Astrocyte (in vitro differentiated cells and primary cell): ENCODE measurements at regions not wholly inside any gene's neighbourhood (a gene's known extent, or its start where the extent isn't known, plus 50 kb on each side); places are given as distances from the start of the nearest gene placed in this dataset.
"Not testable (repeated sequence)": the region's sequence is repeated elsewhere in the genome, so short reads cannot be mapped to it uniquely, and the experiment has no call there.

Experiments used
- DNase-seq: peaks from one replicate; pipeline ENCODE4 v3.0.0-alpha.2; 2010; ENCODE audit warnings: low read depth
- FAIRE-seq: peaks from 2 replicates; lab custom pipeline; 2011; peaks lifted over from hg19 to GRCh38; lab: Jason Lieb, UNC
- H2AFZ ChIP-seq: 2 replicates; pipeline ENCODE4 v1.6.0; 2012; ENCODE audit warnings: low read depth, low read length, inconsistent platforms
- H3K27ac ChIP-seq: 2 replicates; pipeline ENCODE4 v1.5.1; 2011; ENCODE audit warnings: low read depth, low read length, inconsistent platforms
- H3K27me3 ChIP-seq: 2 replicates; pipeline ENCODE4 v1.6.0; 2011; ENCODE audit warnings: low read length, inconsistent platforms; ENCODE audit not compliant: insufficient read depth
- H3K36me3 ChIP-seq: 2 replicates; pipeline ENCODE4 v1.5.1; 2011; ENCODE audit warnings: low read length, inconsistent platforms; ENCODE audit not compliant: insufficient read depth
- H3K4me1 ChIP-seq: 2 replicates; pipeline ENCODE4 v1.5.1; 2011; ENCODE audit warnings: low read length, inconsistent platforms; ENCODE audit not compliant: insufficient read depth
- H3K4me2 ChIP-seq: 2 replicates; pipeline ENCODE4 v1.6.0; 2012; ENCODE audit warnings: low read length, inconsistent platforms
- H3K4me3 ChIP-seq: 2 replicates; pipeline ENCODE4 v1.5.1; 2011; ENCODE audit warnings: low read depth, mild to moderate bottlenecking, low read length, inconsistent platforms; ENCODE audit not compliant: insufficient read depth
- H3K79me2 ChIP-seq: 2 replicates; pipeline ENCODE4 v1.6.0; 2012; ENCODE audit warnings: mild to moderate bottlenecking, low read length, inconsistent platforms; ENCODE audit not compliant: insufficient read depth
- H3K9ac ChIP-seq: 2 replicates; pipeline ENCODE4 v1.6.0; 2012; ENCODE audit warnings: mild to moderate bottlenecking, low read length, inconsistent platforms
- H3K9me3 ChIP-seq: 2 replicates; pipeline ENCODE4 v1.5.1; 2012; ENCODE audit warnings: low read depth, mild to moderate bottlenecking, low read length, inconsistent platforms; ENCODE audit not compliant: insufficient read depth
- H4K20me1 ChIP-seq: 2 replicates; pipeline ENCODE4 v1.6.0; 2012; ENCODE audit warnings: low read length, inconsistent platforms; ENCODE audit not compliant: insufficient read depth
- H3K27ac Mint-ChIP-seq: one replicate; pipeline ENCODE4 v1.8.0; 2021; ENCODE audit warnings: mild to moderate bottlenecking, mixed read lengths; ENCODE audit not compliant: unreplicated experiment
- H3K27me3 Mint-ChIP-seq: one replicate; pipeline ENCODE4 v1.8.0; 2021; ENCODE audit warnings: low read depth, mixed read lengths; ENCODE audit not compliant: unreplicated experiment
- H3K36me3 Mint-ChIP-seq: one replicate; pipeline ENCODE4 v1.8.0; 2021; ENCODE audit warnings: low read depth, mixed read lengths; ENCODE audit not compliant: unreplicated experiment
- H3K4me1 Mint-ChIP-seq: one replicate; pipeline ENCODE4 v1.8.0; 2021; ENCODE audit warnings: low read depth, mixed read lengths; ENCODE audit not compliant: unreplicated experiment
- H3K4me3 Mint-ChIP-seq: one replicate; pipeline ENCODE4 v1.8.0; 2021; ENCODE audit warnings: mild to moderate bottlenecking, moderate library complexity, mixed read lengths; ENCODE audit not compliant: unreplicated experiment
- H3K9me3 Mint-ChIP-seq: one replicate; pipeline ENCODE4 v1.8.0; 2021; ENCODE audit warnings: mild to moderate bottlenecking, mixed read lengths; ENCODE audit not compliant: unreplicated experiment

GRCh38 chr1:120503284-120503683, 88.4 kb downstream of the NBPF8 start:
- H3K9me3 ChIP-seq, H3K27me3 ChIP-seq, H3K36me3 ChIP-seq, H2AFZ ChIP-seq, H3K4me3 Mint-ChIP-seq, H3K9me3 Mint-ChIP-seq, H3K27ac ChIP-seq, DNase-seq, H3K4me1 ChIP-seq, H3K27me3 Mint-ChIP-seq, H3K36me3 Mint-ChIP-seq, FAIRE-seq, H3K9ac ChIP-seq, H3K79me2 ChIP-seq, H3K27ac Mint-ChIP-seq, H3K4me3 ChIP-seq, H3K4me2 ChIP-seq, H4K20me1 ChIP-seq, H3K4me1 Mint-ChIP-seq: not testable (repeated sequence)

- H3K4me3 ChIP-seq, H3K4me1 ChIP-seq, H3K36me3 Mint-ChIP-seq, H3K79me2 ChIP-seq, H3K27me3 ChIP-seq, H3K36me3 ChIP-seq, H3K9me3 ChIP-seq, H3K27ac Mint-ChIP-seq, H3K9me3 Mint-ChIP-seq, DNase-seq, H3K4me1 Mint-ChIP-seq, H3K4me3 Mint-ChIP-seq, H4K20me1 ChIP-seq, H3K27ac ChIP-seq, H3K9ac ChIP-seq, FAIRE-seq, H3K4me2 ChIP-seq, H2AFZ ChIP-seq, H3K27me3 Mint-ChIP-seq: not testable (repeated sequence)
Observed at GRCh38 chr1:120506352-120506751, 91.5 kb downstream of the NBPF8 start.

DNA sequence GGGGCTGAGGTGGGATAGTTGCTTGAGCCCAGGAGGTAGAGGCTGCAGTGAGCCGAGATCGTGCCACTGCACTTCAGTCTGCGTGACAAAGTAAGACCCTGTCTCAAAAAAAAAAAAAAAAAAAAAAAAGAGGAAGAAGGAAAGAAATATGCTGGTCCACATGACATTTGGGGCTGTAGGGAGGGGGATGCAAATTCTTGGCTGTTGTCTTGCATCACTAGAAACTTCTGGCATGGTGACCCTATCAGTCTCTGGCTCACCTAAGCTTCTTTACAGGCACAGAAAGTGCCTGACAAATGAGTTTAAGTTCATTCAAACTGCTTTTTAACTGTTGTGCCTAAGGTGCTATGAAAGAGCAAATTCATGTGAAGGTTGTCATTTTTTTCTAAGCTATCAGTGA, 93.5 kb downstream of the NBPF8 start:
- not testable (repeated sequence) for H3K4me3 Mint-ChIP-seq, H4K20me1 ChIP-seq, H3K4me1 Mint-ChIP-seq, H3K27me3 Mint-ChIP-seq, H3K79me2 ChIP-seq, H3K9me3 Mint-ChIP-seq, H3K4me3 ChIP-seq, H3K4me1 ChIP-seq, H3K27ac ChIP-seq, H3K4me2 ChIP-seq, H3K36me3 ChIP-seq, H3K27me3 ChIP-seq, H3K27ac Mint-ChIP-seq, H3K36me3 Mint-ChIP-seq, FAIRE-seq, H3K9me3 ChIP-seq, H3K9ac ChIP-seq, DNase-seq, H2AFZ ChIP-seq

DNA sequence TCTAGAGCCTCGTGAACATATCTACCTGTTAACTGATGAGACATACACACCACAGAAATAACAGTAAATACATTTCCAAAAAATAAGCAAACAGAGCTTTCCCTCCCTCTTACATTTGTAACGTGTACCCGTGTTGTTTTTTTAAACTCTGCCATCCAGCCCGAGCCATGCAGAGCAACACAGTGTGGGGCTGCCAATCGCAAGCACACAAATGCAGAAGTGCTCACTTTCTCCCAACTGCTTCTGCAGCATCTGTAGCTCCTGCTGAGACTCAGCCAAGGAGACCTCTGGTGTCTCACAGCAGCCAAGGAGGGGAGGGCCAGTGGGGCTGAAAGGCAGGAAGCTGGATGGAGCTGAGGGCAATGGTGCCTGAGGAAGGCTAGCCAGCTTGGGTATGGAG, 94.4 kb downstream of the NBPF8 start:
- H3K9ac ChIP-seq, H3K79me2 ChIP-seq, FAIRE-seq, H3K4me2 ChIP-seq, H3K36me3 ChIP-seq, H3K27me3 Mint-ChIP-seq, H3K27me3 ChIP-seq, H2AFZ ChIP-seq, H3K4me3 ChIP-seq, H3K4me1 Mint-ChIP-seq, H3K4me3 Mint-ChIP-seq, H3K36me3 Mint-ChIP-seq, H3K9me3 ChIP-seq, H3K9me3 Mint-ChIP-seq, H3K27ac Mint-ChIP-seq, DNase-seq, H3K27ac ChIP-seq, H4K20me1 ChIP-seq, H3K4me1 ChIP-seq: not testable (repeated sequence)

- not testable (repeated sequence) for H3K27me3 Mint-ChIP-seq, H3K36me3 Mint-ChIP-seq, H3K9ac ChIP-seq, H3K9me3 Mint-ChIP-seq, H3K4me3 Mint-ChIP-seq, H2AFZ ChIP-seq, H3K9me3 ChIP-seq, H3K4me3 ChIP-seq, DNase-seq, H3K4me1 ChIP-seq, H3K36me3 ChIP-seq, H3K4me1 Mint-ChIP-seq, H3K27ac Mint-ChIP-seq, H3K27ac ChIP-seq, H3K79me2 ChIP-seq, H3K27me3 ChIP-seq, H4K20me1 ChIP-seq, FAIRE-seq, H3K4me2 ChIP-seq
Observed at GRCh38 chr1:120513099-120513498, 98.3 kb downstream of the NBPF8 start.

DNA sequence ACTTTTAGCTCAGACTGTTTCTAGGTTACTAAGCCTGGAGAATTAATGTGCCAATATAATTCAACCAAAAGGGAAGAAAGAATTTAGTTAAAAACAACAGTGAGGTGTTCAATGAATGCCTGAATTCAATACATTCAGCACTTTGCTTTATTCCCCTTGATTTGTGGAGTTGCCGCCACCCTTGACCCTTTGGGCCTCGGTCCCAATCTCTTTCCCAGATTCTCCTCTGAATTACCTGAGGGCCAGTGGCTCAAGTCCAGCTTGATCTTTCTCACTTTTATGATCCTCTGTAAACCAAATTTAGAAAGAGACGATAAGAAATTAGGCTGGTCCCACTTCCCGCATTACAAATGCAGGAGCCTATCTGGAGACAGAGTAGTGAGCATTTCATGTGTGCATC, 98.7 kb downstream of the NBPF8 start:
- H3K36me3 ChIP-seq, H3K27ac ChIP-seq, H3K9ac ChIP-seq, H2AFZ ChIP-seq, FAIRE-seq, H3K27me3 Mint-ChIP-seq, H4K20me1 ChIP-seq, H3K4me3 ChIP-seq, H3K4me3 Mint-ChIP-seq, H3K4me1 Mint-ChIP-seq, H3K9me3 ChIP-seq, DNase-seq, H3K27ac Mint-ChIP-seq, H3K4me1 ChIP-seq, H3K27me3 ChIP-seq, H3K79me2 ChIP-seq, H3K4me2 ChIP-seq, H3K9me3 Mint-ChIP-seq, H3K36me3 Mint-ChIP-seq: not testable (repeated sequence)
